B cell (primary cell): ENCODE measurements at regions not wholly inside any gene's neighbourhood (a gene's known extent, or its start where the extent isn't known, plus 50 kb on each side); places are given as distances from the start of the nearest gene placed in this dataset.

Experiments
- ATAC-seq: fragments of 200-7000 bp; cut with Tn5 transposase; one replicate; pipeline ENCODE4 v1.10.0; 2021; ENCODE audit warnings: low read depth, mild to moderate bottlenecking, moderate number of reproducible peaks, moderate library complexity
- CTCF ChIA-PET: fragments of 350-600 bp; sonication (Branson Sonifier 250); formaldehyde crosslinking; loops from one replicate; lab custom pipeline; 2021; ENCODE audit warnings: antibody characterized with exemption, inconsistent platforms; lab: Charles Lee
- POLR2A ChIA-PET: fragments of 350-600 bp; sonication (Branson Sonifier 250); formaldehyde crosslinking; loops from one replicate; lab custom pipeline; 2021; ENCODE audit warnings: antibody characterized with exemption; lab: Charles Lee
- DNase-seq: peaks from one replicate; pipeline ENCODE4 v3.0.0; 2013
- H2AFZ ChIP-seq: 2 replicates; pipeline ENCODE4 v1.6.1; 2012; ENCODE audit warnings: mild to moderate bottlenecking, low read depth, low read length; ENCODE audit not compliant: insufficient read depth, poor library complexity, severe bottlenecking
- H3K27ac ChIP-seq, 2 donors: 1 replicate in 1 of 2; 2 replicates in 1 of 2; pipeline ENCODE4 v1.5.1; 2012 to 2013; ENCODE audit warnings: low read length in 2 of 2, mild to moderate bottlenecking in 2 of 2, moderate library complexity in 1 of 2
- H3K27me3 ChIP-seq, 4 experiments: fragments of 200-600 bp in 1 of 4; sonication (generic) in 1 of 4; replicated peaks in 1 of 4; 1 replicate in 2 of 4; 2 replicates in 2 of 4; pipeline versions ENCODE4 v1.6.1 to v1.7.0; 2013 to 2016; ENCODE audit warnings: low read length in 3 of 4, mild to moderate bottlenecking in 2 of 4, mixed read lengths in 1 of 4, moderate library complexity in 1 of 4; ENCODE audit not compliant: insufficient read depth in 4 of 4, control insufficient read depth in 3 of 4; ENCODE audit errors: control extremely low read depth in 1 of 4
- H3K36me3 ChIP-seq, 2 experiments: replicated peaks in 1 of 2; 1 replicate in 1 of 2; 2 replicates in 1 of 2; pipeline versions ENCODE4 v1.6.1 to v1.7.1; 2013; ENCODE audit warnings: low read length in 1 of 2; ENCODE audit not compliant: insufficient read depth in 2 of 2, control insufficient read depth in 1 of 2; ENCODE audit errors: control extremely low read depth in 1 of 2, extremely low read depth in 1 of 2
- H3K4me1 ChIP-seq, 2 donors: fragments of 200-600 bp in 1 of 2; sonication (generic) in 1 of 2; 1 replicate in 1 of 2; 2 replicates in 1 of 2; pipeline versions ENCODE4 v1.5.1 to v1.6.1; 2013 to 2017; ENCODE audit warnings: low read length in 2 of 2; ENCODE audit not compliant: control insufficient read depth in 2 of 2, insufficient read depth in 2 of 2
- H3K4me2 ChIP-seq: replicated peaks from 2 replicates; pipeline ENCODE3; 2012; ENCODE audit warnings: mild to moderate bottlenecking, low read depth, low read length; ENCODE audit not compliant: poor library complexity, severe bottlenecking
- H3K4me3 ChIP-seq, 5 experiments: fragments of 200-600 bp in 1 of 5; sonication (generic) in 1 of 5; 1 replicate in 3 of 5; 2 replicates in 2 of 5; pipeline versions ENCODE4 v1.5.1 to v1.7.0; 2011 to 2016; ENCODE audit warnings: low read length in 4 of 5, mild to moderate bottlenecking in 4 of 5, low read depth in 2 of 5, control low read depth in 1 of 5, moderate library complexity in 1 of 5; ENCODE audit not compliant: insufficient read depth in 1 of 5; ENCODE audit errors: control extremely low read depth in 1 of 5, extremely low read depth in 1 of 5
- H3K79me2 ChIP-seq: fragments of 200-600 bp; sonication (generic); one replicate; pipeline ENCODE4 v1.6.0; 2016; ENCODE audit warnings: low read length; ENCODE audit not compliant: control insufficient read depth, insufficient read depth
- H3K9ac ChIP-seq: fragments of 200-600 bp; sonication (generic); 2 replicates; pipeline ENCODE4 v1.6.1; 2017; ENCODE audit warnings: mild to moderate bottlenecking, low read length, moderate library complexity
- H3K9me3 ChIP-seq, 3 donors: one replicate each; pipeline versions ENCODE4 v1.6.1 to v1.7.1; 2013; ENCODE audit warnings: low read length in 2 of 3; ENCODE audit not compliant: control insufficient read depth in 2 of 3, insufficient read depth in 1 of 3; ENCODE audit errors: control extremely low read depth in 1 of 3
- H4K20me1 ChIP-seq: 2 replicates; pipeline ENCODE4 v1.6.0; 2012; ENCODE audit warnings: mild to moderate bottlenecking, low read length; ENCODE audit not compliant: insufficient read depth, control insufficient read depth, poor library complexity, severe bottlenecking
- H3K27ac Mint-ChIP-seq: one replicate; pipeline ENCODE4 v1.8.0; 2021; ENCODE audit warnings: mixed read lengths
- H3K27me3 Mint-ChIP-seq: one replicate; pipeline ENCODE4 v1.8.0; 2021; ENCODE audit warnings: mixed read lengths
- H3K4me1 Mint-ChIP-seq: one replicate; pipeline ENCODE4 v1.8.0; 2021; ENCODE audit warnings: mixed read lengths
- H3K4me3 Mint-ChIP-seq: one replicate; pipeline ENCODE4 v1.8.0; 2021; ENCODE audit warnings: mixed read lengths
- H3K9me3 Mint-ChIP-seq: one replicate; pipeline ENCODE4 v1.8.0; 2022; ENCODE audit warnings: mixed read lengths; ENCODE audit not compliant: insufficient read depth
- EZH2 ChIP-seq: IDR thresholded peaks from 2 replicates; pipeline ENCODE4 v1.6.1; 2012; ENCODE audit warnings: borderline replicate concordance, low read depth, mild to moderate bottlenecking, moderate library complexity, low read length; ENCODE audit not compliant: insufficient read depth, poor library complexity, severe bottlenecking
- WGBS: methylation state at CpG from one replicate; pipeline ENCODE4 v1.1.5; 2013; ENCODE audit warnings: missing lambda C conversion rate; ENCODE audit not compliant: insufficient coverage; 5-methylcytosine and 5-hydroxymethylcytosine counted together
- intact Hi-C: fragments of 100-400 bp; cut with micrococcal nuclease; formaldehyde crosslinking; loops from one replicate; pipeline ENCODE4 v1.10.0; 2022
- TF ChIP-seq, protein P1 (sequence below): fragments of 200-600 bp; IDR thresholded peaks from one replicate; pipeline ENCODE4 v1.8.0; 2022; ENCODE audit warnings: antibody characterized with exemption, mild to moderate bottlenecking

- Mint-ChIP-seq H3K27ac (no peak overlapping the region), H3K4me1 (no peaks in the 10 kb centered on the region), H3K27me3 (peaks cover 33% of the 10 kb centered on the region), H3K9me3 (no peaks in the 10 kb centered on the region), H3K4me3 (no peak overlapping the region)
- DNase-seq (no peak), ATAC-seq (no peak)
- Histone ChIP-seq H3K9ac (no peak overlapping the region), H3K79me2 (no peaks in the 10 kb centered on the region), H3K27me3 (no peaks in the 10 kb centered on the region), H3K4me1 (no peaks in the 10 kb centered on the region), H3K4me3 (no peak overlapping the region), H3K9me3 (no peaks in the 10 kb centered on the region), H3K27ac (no peak overlapping the region), H3K4me2 (no peak overlapping the region), H4K20me1 (no peaks in the 10 kb centered on the region), H3K36me3 (no peaks in the 10 kb centered on the region), H2AFZ (no peak overlapping the region)
- TF ChIP-seq, protein P1, sequence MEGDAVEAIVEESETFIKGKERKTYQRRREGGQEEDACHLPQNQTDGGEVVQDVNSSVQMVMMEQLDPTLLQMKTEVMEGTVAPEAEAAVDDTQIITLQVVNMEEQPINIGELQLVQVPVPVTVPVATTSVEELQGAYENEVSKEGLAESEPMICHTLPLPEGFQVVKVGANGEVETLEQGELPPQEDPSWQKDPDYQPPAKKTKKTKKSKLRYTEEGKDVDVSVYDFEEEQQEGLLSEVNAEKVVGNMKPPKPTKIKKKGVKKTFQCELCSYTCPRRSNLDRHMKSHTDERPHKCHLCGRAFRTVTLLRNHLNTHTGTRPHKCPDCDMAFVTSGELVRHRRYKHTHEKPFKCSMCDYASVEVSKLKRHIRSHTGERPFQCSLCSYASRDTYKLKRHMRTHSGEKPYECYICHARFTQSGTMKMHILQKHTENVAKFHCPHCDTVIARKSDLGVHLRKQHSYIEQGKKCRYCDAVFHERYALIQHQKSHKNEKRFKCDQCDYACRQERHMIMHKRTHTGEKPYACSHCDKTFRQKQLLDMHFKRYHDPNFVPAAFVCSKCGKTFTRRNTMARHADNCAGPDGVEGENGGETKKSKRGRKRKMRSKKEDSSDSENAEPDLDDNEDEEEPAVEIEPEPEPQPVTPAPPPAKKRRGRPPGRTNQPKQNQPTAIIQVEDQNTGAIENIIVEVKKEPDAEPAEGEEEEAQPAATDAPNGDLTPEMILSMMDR: no peak
- TF ChIP-seq EZH2: no peak
- intact Hi-C loops: no loop called here
- WGBS: no CpG with 5 or more reads among the region's 2 CpGs
- ChIA-PET POLR2A (no interaction called here), CTCF (no interaction called here)
Measured at GRCh38 chr14:56889705-56890104, 79.4 kb upstream of the OTX2 start.

DNA sequence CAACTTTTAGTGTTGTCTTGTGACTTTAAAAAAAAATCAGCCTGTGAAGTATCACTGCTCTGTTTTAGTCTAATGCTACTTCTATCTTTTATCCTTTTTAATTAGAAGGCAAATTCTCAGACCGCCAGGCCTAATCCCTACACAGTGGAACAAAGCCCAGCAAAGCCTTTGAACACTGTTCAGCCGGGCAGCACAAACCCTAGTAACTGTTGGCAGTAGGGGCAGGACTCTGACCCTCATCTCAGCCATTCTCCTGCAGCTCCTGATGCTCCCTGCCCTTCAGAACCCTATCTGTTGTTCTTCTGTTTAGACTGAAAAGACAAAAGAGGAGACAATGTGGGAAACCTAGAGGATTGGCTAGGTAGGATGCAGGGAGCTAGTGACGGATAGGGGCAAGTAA lies 78.0 kb upstream of the OTX2 start:
- no peak overlapping the region for H3K4me3 ChIP-seq
- Mint-ChIP-seq H3K9me3 (no peaks in the 10 kb centered on the region), H3K4me3 (no peak overlapping the region), H3K27me3 (peaks cover 24% of the 10 kb centered on the region), H3K4me1 (no peaks in the 10 kb centered on the region), H3K27ac (no peak overlapping the region)
- ChIA-PET POLR2A (no interaction called here), CTCF (no interaction called here)
- no peak overlapping the region for H3K9ac ChIP-seq
- H3K79me2 ChIP-seq: no peaks in the 10 kb centered on the region
- WGBS: 86% methylated on average over 1 of the region's 3 CpGs
- H4K20me1 ChIP-seq: no peaks in the 10 kb centered on the region
- intact Hi-C loops: no loop called here
- H2AFZ ChIP-seq: no peak overlapping the region
- ATAC-seq (no peak), DNase-seq (no peak)
- no peak overlapping the region for H3K4me2 ChIP-seq
- TF ChIP-seq EZH2: no peak
- TF ChIP-seq, protein P1: no peak
- no peaks in the 10 kb centered on the region for H3K9me3 ChIP-seq
- no peaks in the 10 kb centered on the region for H3K27me3 ChIP-seq
- H3K27ac ChIP-seq: no peak overlapping the region
- no peaks in the 10 kb centered on the region for H3K4me1 ChIP-seq
- H3K36me3 ChIP-seq: no peaks in the 10 kb centered on the region
